GM12878 (cell line): ENCODE measurements at regions not wholly inside any gene's neighbourhood (a gene's known extent, or its start where the extent isn't known, plus 50 kb on each side); places are given as distances from the start of the nearest gene placed in this dataset.

ENCODE experiments used
- ATAC-seq: fragments of 200-7000 bp; cut with Tn5 transposase; 3 replicates; pipeline ENCODE4 v1.9.1; 2020; ENCODE audit warnings: mild to moderate bottlenecking, moderate library complexity
- BruUV-seq: library from RNA; stranded (reverse); fragments of 400-500 nt; replicated peaks from 2 replicates; lab custom pipeline; 2021; lab: Mats Ljungman, UMichigan
- CTCF ChIA-PET: fragments of 300-600 bp; sonication (Branson Sonifier 250); formaldehyde crosslinking; extraction: SDS; loops from one replicate; lab custom pipeline; 2021; ENCODE audit warnings: inconsistent platforms; lab: Yijun Ruan, JAX
- POLR2A ChIA-PET: fragments of 350-600 bp; formaldehyde crosslinking; extraction: SDS; loops from one replicate; lab custom pipeline; 2021; ENCODE audit warnings: inconsistent platforms; lab: Charles Lee
- RAD21 ChIA-PET: fragments of 300-600 bp; sonication (Branson Sonifier 250); formaldehyde crosslinking; loops from one replicate; lab custom pipeline; 2023; ENCODE audit warnings: antibody characterized with exemption; ENCODE audit not compliant: unreplicated experiment; lab: Charles Lee
- SMC1A ChIA-PET: fragments of 300-600 bp; sonication (Branson Sonifier 250); formaldehyde crosslinking; loops from one replicate; lab custom pipeline; 2023; ENCODE audit not compliant: unreplicated experiment, uncharacterized antibody; lab: Charles Lee
- DNase-seq: peaks from one replicate; pipeline ENCODE4 v3.0.0-alpha.2; 2011; ENCODE audit warnings: low read depth, low spot score
- FAIRE-seq: peaks from 3 replicates; lab custom pipeline; 2011; peaks lifted over from hg19 to GRCh38; lab: Jason Lieb, UNC
- H2AFZ ChIP-seq: 2 replicates; pipeline ENCODE4 v1.6.0; 2011; ENCODE audit warnings: low read depth, low read length, control low read depth; ENCODE audit not compliant: control insufficient read depth
- H3K27ac ChIP-seq: 2 replicates; pipeline ENCODE4 v1.5.1; 2011; ENCODE audit warnings: control low read depth; ENCODE audit not compliant: control insufficient read depth, insufficient read depth
- H3K27me3 ChIP-seq, 2 experiments: replicated peaks in 1 of 2; 2 replicates each; pipeline versions ENCODE4 v1.6.0 to v1.6.1; 2011; ENCODE audit warnings: low read length in 1 of 2; ENCODE audit not compliant: control insufficient read depth in 2 of 2, insufficient read depth in 2 of 2
- H3K36me3 ChIP-seq, 2 experiments: 2 replicates each; pipeline ENCODE4 v1.5.1; 2011; ENCODE audit warnings: low read length in 1 of 2; ENCODE audit not compliant: control insufficient read depth in 2 of 2, insufficient read depth in 2 of 2
- H3K4me1 ChIP-seq: 2 replicates; pipeline ENCODE4 v1.6.1; 2011; ENCODE audit warnings: mild to moderate bottlenecking, low read length, moderate library complexity, mixed read lengths; ENCODE audit not compliant: control insufficient read depth, insufficient read depth
- H3K4me2 ChIP-seq: 2 replicates; pipeline ENCODE4 v1.6.0; 2011; ENCODE audit warnings: control low read depth; ENCODE audit not compliant: control insufficient read depth, insufficient read depth
- H3K4me3 ChIP-seq: fragments of 200-600 bp; sonication (generic); 2 replicates; pipeline ENCODE4 v1.5.1; 2016
- H3K79me2 ChIP-seq: 2 replicates; pipeline ENCODE4 v1.6.0; 2011; ENCODE audit warnings: low read length; ENCODE audit not compliant: control insufficient read depth, insufficient read depth
- H3K9ac ChIP-seq: 2 replicates; pipeline ENCODE4 v1.8.0; 2011; ENCODE audit warnings: low read length, control low read depth, mixed read lengths; ENCODE audit not compliant: control insufficient read depth, insufficient read depth
- H3K9me3 ChIP-seq: replicated peaks from 3 replicates; pipeline ENCODE4 v1.5.1; 2011; ENCODE audit warnings: mild to moderate bottlenecking, low read length; ENCODE audit not compliant: control insufficient read depth, insufficient read depth
- H4K20me1 ChIP-seq: 2 replicates; pipeline ENCODE4 v1.6.0; 2011; ENCODE audit not compliant: control insufficient read depth, insufficient read depth
- BMI1 ChIP-seq: fragments of 450-650 bp; IDR thresholded peaks from 2 replicates; pipeline ENCODE4 v1.6.1; 2016; ENCODE audit warnings: mild to moderate bottlenecking, moderate library complexity, borderline replicate concordance
- HDAC2 ChIP-seq: fragments of 200-600 bp; sonication (generic); IDR thresholded peaks from 2 replicates; pipeline ENCODE4 v1.6.1; 2017
- PBX3 ChIP-seq: IDR thresholded peaks from 2 replicates; pipeline ENCODE4 v1.6.1; 2011; ENCODE audit warnings: mild to moderate bottlenecking, low read depth, low read length, moderate library complexity; ENCODE audit not compliant: insufficient replicate concordance
- ZBTB4 ChIP-seq: fragments of 450-650 bp; formaldehyde crosslinking; IDR thresholded peaks from 2 replicates; pipeline ENCODE4 v1.4.0; 2022; ENCODE audit warnings: mild to moderate bottlenecking, moderate library complexity
- in situ Hi-C: fragments of 300-500 bp; cut with MboI; formaldehyde crosslinking; loops from 9 replicates; pipeline ENCODE4 v1.14.3; 2018; ENCODE audit warnings: mixed read lengths
- intact Hi-C: fragments of 100-400 bp; cut with micrococcal nuclease; formaldehyde crosslinking; loops from one replicate; pipeline ENCODE4 v1.14.2; 2022; ENCODE audit not compliant: unreplicated experiment

GRCh38 chr1:69315823-69316222, 251.9 kb upstream of the LRRC7 start:
- no peaks in the 10 kb centered on the region for H3K79me2 ChIP-seq
- CTCF ChIA-PET: no interaction called here
- no peak for FAIRE-seq

More at GRCh38 chr1:69315823-69316222, 251.9 kb upstream of the LRRC7 start:
- TF ChIP-seq ZBTB4 (CRISPR knock-in tag) (no peak), PBX3 (no peak), HDAC2 (no peak), BMI1 (no peak)
- TF ChIP-seq, all 136 proteins: peak for 0
- peak; percentile 57 for ATAC-seq
- Histone ChIP-seq H3K36me3 (no peaks in the 10 kb centered on the region), H3K27me3 (no peaks in the 10 kb centered on the region), H3K4me1 (no peaks in the 10 kb centered on the region), H3K9ac (no peak overlapping the region), H3K4me2 (no peak overlapping the region), H3K9me3 (no peaks in the 10 kb centered on the region; the same call in 2 of the 3 replicates), H3K27ac (no peak overlapping the region), H3K4me3 (no peak overlapping the region), H2AFZ (no peak overlapping the region), H4K20me1 (no peaks in the 10 kb centered on the region)
- in situ Hi-C loops (no loop called here), intact Hi-C loops (no loop called here)
- ChIA-PET RAD21 (no interaction called here), POLR2A (no interaction called here), SMC1A (no interaction called here)
- DNase-seq: no peak
- no TSS peak for BruUV-seq
